Thyroid gland (tissue), 4 donors: ENCODE measurements at regions not wholly inside any gene's neighbourhood (a gene's known extent, or its start where the extent isn't known, plus 50 kb on each side); places are given as distances from the start of the nearest gene placed in this dataset.

Experiments used
- POLR2A ChIP-seq, 2 donors: fragments of 450-650 bp; IDR thresholded peaks; one replicate each; pipeline ENCODE4 v1.6.1; 2017; ENCODE audit warnings: antibody characterized with exemption in 2 of 2, mild to moderate bottlenecking in 2 of 2, moderate library complexity in 1 of 2
- TF ChIP-seq, protein P1 (sequence below), 6 experiments: fragments of 200-600 bp in 3 of 6; fragments of 450-650 bp in 3 of 6; sonication (generic) in 3 of 6; IDR thresholded peaks; one replicate each; pipeline ENCODE4 v1.5.1; 2016 to 2019; ENCODE audit warnings: antibody characterized with exemption in 6 of 6, mild to moderate bottlenecking in 2 of 6, inconsistent platforms in 1 of 6, moderate library complexity in 1 of 6

DNA sequence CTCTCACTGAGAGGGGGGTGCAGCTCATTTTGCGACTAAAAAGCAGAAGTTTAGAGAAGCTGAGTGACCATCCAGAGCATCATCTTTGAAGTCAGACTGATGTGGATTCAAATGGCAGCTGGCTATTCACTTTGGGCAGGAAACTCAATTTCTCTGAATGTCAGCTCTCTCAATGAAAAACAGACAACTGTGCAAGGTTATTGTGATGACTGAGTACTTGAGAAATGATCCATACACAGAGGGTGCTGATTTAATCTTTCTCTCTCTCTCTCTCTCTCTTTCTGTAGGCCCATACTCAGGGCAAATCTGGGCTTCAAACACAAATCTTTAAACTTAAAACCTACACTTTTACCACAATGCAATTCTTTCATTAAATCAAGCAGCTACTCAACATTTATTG is 185.8 kb upstream of the SLIT2 start:
- TF ChIP-seq POLR2A (IDR thresholded peaks at IDR 0.05), result no peak
- TF ChIP-seq, protein P1, sequence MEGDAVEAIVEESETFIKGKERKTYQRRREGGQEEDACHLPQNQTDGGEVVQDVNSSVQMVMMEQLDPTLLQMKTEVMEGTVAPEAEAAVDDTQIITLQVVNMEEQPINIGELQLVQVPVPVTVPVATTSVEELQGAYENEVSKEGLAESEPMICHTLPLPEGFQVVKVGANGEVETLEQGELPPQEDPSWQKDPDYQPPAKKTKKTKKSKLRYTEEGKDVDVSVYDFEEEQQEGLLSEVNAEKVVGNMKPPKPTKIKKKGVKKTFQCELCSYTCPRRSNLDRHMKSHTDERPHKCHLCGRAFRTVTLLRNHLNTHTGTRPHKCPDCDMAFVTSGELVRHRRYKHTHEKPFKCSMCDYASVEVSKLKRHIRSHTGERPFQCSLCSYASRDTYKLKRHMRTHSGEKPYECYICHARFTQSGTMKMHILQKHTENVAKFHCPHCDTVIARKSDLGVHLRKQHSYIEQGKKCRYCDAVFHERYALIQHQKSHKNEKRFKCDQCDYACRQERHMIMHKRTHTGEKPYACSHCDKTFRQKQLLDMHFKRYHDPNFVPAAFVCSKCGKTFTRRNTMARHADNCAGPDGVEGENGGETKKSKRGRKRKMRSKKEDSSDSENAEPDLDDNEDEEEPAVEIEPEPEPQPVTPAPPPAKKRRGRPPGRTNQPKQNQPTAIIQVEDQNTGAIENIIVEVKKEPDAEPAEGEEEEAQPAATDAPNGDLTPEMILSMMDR (IDR thresholded peaks at IDR 0.05), result no peak
